HG02970 (cell line): ENCODE measurements at regions not wholly inside any gene's neighbourhood (a gene's known extent, or its start where the extent isn't known, plus 50 kb on each side); places are given as distances from the start of the nearest gene placed in this dataset.
"Not testable (repeated sequence)": the region's sequence is repeated elsewhere in the genome, so short reads cannot be mapped to it uniquely, and the experiment has no call there.

Experiments
- ATAC-seq: cut with Tn5 transposase; IDR thresholded peaks from one replicate; pipeline ENCODE4 v1.9.1; 2021; ENCODE audit warnings: mild to moderate bottlenecking, moderate library complexity, moderate number of reproducible peaks; ENCODE audit not compliant: unreplicated experiment, low FRiP score

DNA sequence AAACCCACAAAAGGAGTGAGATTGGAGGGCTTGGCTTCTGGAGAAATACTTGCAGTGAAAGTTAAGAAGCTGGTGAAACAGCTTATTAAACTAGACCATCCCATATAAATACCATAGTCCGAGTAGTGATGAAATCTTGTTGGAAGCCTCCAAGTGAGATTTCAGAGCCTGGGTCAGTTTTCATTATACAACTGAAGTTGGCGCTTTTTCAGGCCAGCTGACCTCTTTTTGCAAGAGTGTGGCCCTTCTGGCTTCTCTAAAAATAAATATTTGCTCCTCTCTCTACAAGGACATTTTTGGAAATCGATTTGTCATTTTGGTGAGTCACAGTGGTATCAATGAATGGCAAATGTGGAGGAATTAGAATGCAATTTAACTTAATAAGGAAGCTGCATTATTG lies 51.2 kb upstream of the THRB start:
- ATAC-seq = no peak

DNA sequence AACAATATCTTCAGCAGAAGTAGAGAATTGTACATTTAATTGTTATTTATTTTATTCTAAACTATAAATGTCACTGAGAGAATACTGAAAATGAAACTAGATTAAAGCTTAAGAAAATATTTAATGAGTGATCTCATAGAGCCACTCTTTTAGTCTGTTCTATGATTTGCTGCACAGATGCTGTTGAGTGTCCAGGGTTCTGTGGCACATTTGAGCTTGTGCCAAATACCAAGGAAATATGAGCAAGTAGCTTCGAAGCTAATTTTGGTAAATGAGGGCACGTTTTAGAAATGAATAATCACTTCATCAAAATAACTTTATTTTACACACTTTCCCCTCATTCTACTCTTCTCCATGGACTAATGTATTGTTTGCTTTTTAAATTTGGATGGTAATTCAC lies 53.6 kb upstream of the THRB start:
- ATAC-seq = no peak

DNA sequence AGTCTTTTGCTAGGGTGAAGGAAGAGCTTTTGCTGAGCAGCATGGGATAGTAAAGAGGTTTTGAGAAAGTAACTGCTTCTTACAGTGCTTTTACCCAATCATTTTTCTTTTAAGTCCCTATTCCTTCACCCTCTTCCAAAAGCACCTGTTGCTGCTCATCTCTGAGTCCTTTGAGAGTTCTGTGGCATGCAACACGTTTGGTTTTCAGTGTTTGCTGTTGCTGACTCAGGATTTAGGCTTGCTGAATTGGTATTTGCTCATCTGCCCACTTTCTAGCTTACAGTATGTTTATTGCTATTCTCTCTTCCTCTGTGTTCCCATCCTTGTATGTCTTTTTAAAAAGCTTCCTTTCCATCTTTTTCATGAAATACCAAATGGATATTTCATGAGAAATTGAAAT lies 55.9 kb upstream of the THRB start:
- no peak for ATAC-seq

DNA sequence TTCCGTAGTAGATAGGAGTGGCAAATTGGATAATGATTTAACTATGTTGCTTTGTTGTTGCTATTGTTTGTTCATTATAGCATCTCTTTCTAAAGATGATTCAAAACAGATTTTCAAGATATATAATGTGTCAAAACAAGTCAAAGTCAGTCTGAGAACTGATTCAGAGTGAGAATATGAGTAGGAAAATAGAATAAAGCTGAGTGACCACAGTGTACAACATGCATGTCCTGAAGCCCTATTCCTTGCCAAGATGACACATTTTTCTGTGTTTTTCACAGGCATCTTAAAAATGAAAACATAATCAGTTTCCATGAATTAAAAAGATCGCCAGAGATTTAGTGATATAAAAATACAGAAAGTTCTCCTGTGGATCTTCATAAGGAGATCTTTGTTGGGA lies 57.0 kb upstream of the THRB start:
- ATAC-seq = no peak

DNA sequence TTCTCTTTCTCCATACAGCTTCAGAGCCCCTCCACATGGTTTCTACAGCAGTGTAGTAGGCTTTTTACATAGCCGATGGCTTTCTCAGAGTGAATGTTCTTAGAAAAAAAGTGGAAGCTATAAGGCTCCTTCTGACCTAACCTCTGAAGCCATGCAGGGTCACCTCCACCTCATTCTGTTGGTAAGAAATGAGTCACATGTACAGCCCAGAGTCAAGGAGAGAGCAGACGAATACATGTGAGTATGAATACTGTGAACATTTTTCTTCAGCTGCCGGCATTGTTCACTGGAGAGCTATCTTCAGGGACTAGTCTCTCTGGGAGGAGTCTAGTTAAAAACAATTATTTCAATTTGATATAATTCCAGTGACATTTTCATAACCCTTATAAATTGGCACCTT lies 68.2 kb upstream of the THRB start:
- ATAC-seq = no peak

DNA sequence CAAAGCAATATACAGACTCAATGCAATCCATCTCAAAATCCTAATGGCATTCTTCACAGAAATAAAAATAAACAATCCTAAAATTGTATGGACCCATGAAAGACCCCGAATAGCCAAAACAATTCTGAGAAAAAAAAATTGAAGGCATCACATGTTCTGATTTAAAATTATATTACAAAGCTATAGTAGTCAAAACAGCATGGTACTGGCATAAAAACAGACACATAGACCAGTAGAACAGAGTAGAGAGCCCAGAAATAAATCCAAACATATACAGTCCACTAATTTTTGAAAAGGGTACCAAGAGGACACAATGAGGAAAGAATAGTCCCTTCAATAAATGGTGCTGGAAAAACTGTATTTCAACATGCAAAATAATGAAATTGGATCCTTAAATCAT lies 70.4 kb upstream of the THRB start:
- ATAC-seq = no peak

DNA sequence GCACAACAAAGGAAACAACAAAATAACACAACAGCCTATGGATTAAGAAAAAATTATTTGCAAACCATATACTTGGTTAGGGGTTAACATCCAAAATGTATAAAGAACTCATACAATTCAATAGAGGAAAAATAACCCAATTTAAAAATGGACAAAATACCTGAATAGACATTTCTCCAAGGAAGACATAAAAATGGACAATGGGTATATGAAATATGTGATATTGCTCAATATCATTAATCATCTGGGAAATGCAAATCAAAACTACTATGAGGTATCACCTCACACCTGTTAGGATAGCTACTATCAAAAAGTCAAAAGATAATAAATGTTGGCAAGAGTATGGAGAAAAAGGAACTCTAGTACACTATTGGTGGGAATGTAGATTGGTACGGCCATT lies 71.0 kb upstream of the THRB start:
- no peak for ATAC-seq

DNA sequence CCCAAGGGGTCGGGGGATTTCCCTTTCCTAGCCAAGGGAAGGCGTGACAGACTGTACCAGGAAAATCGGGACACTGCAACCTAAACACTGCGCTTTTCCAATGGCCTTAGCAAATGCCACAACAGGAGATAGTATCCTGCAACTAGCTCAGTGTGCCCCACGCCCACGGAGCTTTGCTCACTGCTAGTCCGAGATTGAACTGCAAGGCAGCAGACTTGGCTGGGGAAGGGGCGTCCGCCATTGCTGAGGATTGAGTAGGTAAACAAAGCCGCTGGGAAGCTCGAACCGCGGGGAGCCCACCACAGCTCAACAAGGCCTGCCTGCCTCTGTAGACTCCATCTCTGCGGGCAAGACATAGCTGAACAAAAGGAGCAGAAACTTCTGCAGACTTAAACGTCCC lies 72.3 kb upstream of the THRB start:
- no peak for ATAC-seq

DNA sequence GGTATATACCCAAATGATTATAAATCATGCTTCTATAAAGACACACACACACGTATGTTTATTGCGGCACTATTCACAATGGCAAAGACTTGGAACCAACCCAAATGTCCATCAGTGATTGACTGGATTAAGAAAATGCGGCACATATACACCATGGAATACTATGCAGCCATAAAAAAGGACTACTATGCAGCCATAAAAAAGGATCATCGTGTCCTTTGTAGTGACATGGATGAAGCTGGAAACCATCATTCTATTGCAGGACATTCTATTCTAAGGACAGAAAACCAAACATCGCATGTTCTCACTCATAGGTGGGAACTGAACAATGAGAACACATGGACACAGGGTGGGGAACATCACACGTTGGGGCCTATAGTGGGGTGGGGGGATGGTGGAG lies 77.8 kb upstream of the THRB start:
- ATAC-seq = not testable (repeated sequence)

DNA sequence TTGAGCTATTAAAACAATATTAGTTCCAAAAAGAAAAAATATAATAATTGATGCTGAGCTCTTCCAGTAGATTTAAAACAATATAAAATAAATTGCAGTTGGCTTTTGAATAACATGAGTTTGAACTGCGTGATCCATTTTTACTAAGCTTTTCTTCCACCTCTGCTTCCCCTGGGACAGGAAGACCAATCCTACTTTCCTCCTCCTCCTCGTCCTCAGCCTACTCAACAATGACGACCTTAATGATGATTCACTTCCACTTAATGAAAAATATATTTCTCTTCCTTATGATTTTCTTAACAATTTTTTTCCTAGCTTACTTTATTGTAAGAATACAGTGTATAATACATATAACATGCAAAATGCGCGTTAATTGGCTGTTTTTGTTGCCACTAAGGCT lies 78.9 kb upstream of the THRB start:
- ATAC-seq = no peak

DNA sequence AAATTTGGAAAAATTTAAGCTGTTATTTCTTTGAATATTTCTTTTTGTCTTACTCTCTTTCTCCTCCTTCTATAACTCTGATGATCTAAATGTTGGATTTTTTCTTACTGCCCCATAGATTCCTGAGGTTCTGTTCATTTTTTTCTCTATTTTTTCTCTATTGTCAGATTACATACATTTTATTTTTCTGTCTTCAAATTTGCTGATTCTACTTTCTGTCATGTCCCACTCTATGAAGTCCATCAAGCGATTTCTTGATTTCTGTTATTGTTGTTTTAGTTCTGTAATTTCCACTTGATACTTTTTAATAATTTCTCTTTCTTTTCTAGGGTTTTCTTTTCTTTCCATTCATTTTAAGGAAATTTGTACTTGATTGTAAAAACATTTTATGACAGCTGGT lies 83.7 kb upstream of the THRB start:
- no peak for ATAC-seq

DNA sequence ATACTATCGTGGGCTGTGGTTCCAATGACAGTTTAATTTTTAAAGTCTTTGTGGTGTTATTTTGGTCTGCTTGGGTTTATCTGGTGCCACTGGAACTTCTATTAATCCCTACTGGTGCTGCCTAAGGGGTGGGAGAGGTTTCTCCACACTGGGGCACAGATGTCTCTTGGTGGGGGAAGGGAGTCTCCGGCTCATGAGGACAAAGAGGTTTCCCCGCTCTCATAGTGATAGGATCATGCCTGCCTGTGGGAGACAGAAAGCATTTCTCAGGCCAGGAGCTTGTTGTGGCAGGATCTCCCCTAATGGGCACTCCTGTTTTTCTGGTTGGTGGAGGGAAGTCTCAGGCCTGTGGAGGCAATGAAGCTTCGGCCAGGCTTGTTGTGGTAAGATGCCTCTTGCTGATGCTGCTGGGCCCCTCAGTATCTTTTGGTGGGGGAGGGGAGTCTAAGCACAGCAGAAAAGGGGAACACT lies 84.3 kb upstream of the THRB start:
- ATAC-seq = no peak

DNA sequence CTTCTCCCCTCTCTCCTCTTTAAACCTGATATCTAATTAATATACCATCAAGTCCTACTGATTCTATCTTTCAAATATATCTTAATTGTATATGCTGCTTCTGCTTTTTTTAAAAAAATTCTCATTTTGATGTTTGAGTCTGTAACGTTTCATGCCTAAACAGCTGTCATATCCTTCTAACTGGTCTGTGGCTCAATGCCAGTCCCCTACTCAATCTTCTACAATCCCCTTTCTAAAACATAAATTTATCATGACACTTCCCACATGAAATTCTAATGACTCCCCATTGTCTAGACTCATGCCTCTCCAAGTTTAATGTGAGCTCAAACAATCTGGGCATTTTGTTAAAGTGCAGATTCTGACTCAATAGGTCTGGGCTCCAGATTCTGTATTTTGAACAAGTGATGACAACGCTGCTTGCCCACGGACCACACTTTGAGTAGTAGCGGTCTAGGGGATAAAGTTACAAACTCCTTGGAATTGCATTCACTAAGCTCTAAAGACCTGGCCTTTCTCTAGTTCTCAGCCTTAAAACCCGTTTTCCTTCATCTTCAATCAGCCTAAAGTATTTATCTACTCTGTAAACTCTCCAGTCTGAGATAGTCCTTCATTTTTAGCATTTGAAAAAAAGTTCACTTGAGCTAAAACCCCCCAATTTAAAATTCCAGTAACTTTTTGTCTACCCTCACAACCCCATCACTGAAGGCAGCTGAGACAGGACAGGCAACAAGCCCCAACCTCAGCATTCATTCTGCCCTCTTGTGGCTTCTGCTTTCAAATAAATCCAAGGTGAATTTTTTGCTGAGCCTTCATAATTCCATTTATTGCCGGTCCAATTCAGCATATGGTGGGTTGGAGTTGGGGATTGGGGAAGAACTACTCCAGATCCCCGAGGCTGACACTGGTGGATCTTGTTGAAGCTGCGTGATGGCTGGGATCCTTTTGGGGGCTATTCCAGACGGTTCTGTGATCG lies 88.1 kb upstream of the THRB start:
- ATAC-seq = no peak

DNA sequence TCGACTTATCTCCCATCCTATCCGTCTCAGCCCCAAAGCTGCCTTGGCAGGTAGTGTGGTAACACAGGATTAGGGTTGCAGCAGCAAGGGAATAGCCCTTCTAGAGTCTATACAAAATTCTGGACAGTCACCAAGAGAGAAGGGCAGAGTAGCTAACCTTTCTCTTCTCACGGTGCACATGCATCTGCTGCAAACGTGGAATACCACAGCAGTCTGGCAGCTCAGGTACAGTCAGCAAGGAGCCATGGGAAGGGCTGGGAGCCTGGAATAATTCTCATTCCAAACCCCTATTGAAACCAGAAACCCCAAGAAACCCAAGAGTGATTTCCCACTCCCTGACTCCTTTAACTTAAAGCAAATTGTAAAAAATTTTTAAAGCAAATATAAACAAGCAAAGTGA lies 92.3 kb upstream of the THRB start:
- ATAC-seq = no peak

DNA sequence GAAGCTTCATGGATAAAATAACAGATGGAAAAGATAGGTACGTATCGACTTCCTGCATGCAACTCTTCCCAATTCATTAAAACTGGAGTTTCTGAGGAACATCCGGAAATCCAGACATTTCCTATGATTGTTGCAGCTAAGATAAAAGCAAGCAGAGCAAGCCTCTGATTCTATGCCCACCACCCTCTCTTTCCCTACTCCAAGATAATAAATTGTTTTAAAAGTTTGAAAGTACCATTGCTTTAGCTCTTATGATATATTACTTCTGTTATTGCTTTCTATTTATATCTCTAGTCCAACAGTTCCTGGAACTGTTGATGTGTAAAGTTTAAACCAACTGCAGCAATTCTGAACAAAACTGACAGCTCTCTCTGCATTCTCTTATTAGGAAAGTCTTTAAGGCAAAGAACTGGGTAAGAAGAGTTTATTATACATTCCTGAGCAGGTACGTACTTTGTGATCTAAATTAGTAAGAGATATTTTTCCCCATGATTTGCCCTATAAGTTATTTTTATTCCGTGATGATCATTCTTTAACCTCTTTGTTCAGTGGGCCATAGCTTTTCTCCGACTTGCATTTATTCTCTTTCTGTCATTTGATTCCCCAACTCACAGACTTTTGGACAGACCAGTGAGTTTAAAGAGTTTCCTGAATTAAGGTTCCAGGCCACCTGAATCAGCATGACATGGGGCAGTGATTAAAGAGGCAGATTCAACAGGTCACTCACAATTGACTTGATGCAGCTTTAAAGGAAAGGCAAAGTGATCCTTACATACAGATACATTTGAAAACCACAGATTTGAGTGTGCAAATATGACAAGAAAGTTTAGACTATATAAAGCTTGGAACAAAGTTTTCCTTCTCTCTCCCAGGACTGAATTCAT lies 94.2 kb upstream of the THRB start:
- no peak for ATAC-seq

DNA sequence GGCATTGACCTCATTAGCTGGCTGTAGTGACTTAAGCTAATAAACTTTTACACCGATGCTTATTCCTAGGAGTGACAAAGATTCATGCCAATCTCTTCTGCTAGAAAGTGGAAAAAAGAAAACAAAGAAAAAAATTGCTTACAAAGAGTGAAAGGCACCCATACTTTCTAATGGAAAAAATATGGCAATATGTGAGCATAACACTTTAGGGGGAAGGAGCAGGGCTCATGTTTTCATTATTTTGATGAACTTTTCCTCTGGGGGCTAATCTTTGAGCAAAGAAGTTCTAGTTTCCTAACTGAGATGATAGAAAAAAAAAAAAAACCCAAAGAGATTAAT lies 94.8 kb upstream of the THRB start:
- ATAC-seq = no peak

DNA sequence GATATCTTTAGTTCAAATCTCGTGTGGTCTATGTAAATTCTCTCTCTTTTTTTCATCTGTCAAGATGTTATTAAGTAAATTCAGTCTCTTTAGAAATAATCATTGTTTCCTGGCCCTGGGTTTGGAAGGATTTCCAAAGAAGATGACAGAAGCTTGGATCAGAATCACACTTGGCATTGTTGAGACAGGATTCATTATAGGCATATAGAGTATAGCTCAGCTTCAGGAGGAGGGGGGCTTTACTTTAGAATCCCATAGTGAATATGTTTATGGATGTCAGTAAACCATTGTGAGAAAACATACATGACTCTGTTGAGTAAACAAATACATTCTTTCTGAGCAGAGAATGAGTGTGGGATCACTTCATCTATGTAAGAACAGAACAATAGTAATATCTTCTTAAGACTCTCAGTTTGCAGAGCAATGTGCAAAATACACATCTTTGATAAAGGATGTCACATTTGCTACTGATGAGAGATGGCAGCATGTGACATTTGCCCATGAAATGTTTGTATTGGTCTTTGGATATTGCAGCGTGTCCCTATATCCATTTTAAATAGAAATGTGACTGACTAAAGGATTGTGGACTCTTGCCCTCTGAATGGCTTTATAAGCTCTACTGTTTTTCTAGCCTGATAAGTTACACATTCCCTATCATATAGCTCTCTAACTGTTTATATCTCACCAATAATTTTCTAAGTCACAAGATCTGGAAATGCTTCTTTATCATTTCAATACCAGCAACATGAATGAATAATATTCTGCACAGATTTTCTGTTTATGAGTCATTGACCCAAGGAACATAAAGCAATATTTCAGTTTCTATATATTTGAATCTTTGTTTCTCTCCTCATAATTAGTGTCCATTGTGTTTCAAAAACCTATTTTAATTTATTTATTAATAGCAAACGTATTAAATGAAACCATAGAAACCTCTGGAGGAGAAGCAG lies 95.6 kb upstream of the THRB start:
- no peak for ATAC-seq

DNA sequence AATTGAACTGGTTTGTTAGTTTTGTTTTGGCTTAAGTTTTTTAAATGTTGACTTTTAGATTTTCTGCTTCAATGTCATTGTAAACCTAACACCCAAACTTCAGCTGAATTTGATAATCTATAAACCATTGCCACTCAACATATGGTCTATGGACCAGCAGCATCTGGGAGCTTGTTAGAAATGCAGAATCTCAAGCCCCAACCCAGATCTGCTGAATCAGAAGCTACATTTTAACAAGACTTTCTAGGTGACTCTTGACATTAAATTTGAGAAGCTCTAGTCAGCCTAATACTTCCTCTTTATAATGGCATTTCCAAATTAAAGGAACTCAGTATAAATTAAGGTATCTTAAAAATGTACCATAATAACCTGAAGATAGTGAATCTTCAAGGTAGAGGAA lies 96.5 kb upstream of the THRB start:
- ATAC-seq = no peak

DNA sequence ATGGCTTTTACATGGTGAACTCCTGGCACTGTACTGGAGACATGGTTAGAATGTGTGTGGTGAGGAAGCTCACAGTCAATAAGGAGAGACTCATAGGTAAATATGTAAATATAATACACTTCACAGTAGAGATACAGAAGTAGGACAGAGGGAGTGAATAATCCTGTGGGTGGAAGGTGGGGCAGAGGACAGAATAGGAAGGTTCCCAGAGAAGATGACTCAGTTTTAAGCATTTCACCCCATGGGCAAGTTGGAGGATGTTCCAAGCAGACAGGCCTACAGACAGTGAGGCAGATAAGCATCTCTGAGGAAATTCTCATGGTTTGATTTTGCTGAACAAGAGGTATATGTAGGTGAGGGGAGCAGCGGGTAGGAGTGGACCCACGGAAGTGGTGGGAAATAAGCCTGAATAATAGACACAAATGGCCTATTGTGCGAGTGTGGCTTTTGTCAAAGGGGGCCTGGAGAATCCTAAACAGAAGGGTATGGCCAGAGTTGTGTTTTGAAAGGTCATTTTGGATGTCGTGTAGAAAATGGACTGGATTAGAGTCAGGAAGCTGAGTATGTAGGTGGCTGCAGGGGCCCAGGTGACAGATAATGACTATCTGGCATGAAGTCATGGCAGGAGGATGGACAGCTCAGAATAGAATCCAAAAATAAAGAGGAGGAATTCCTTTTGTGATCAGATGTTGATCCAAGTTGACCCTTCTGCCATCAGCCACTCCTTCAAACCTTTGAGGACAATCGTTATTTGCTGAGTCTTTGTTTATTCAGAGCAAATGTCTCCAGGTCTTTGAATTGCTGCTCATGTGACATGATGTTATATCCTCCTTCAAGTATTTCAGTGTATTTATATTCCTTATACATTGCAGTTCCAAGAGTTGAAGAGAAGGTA lies 97.3 kb upstream of the THRB start:
- no peak for ATAC-seq
